Right lung (tissue), 2 donors: ENCODE measurements at regions not wholly inside any gene's neighbourhood (a gene's known extent, or its start where the extent isn't known, plus 50 kb on each side); places are given as distances from the start of the nearest gene placed in this dataset.
"Not testable (repeated sequence)": the region's sequence is repeated elsewhere in the genome, so short reads cannot be mapped to it uniquely, and the experiment has no call there.

Source experiments
- DNase-seq, 2 donors: peaks; one replicate each; pipeline ENCODE4 v3.0.0-alpha.2; 2013

GRCh38 chr7:106523482-106523881, 137.5 kb downstream of the CCDC71L start:
- no peak for DNase-seq

- no peak for DNase-seq
Observed at GRCh38 chr7:106522696-106523095, 138.3 kb downstream of the CCDC71L start.

GRCh38 chr7:106521541-106521940, 139.4 kb downstream of the CCDC71L start:
- DNase-seq = no peak

GRCh38 chr7:106520962-106521514, 139.9 kb downstream of the CCDC71L start:
- no peak for DNase-seq

- no peak for DNase-seq
Observed at GRCh38 chr7:106518967-106519366, 142.0 kb downstream of the CCDC71L start.

- no peak for DNase-seq
Observed at GRCh38 chr7:106518239-106518638, 142.7 kb downstream of the CCDC71L start.

- DNase-seq = no peak
Observed at GRCh38 chr7:106517508-106517907, 143.4 kb downstream of the CCDC71L start.

GRCh38 chr7:106515321-106515720, 145.6 kb downstream of the CCDC71L start:
- no peak for DNase-seq

GRCh38 chr7:106514881-106515280, 146.1 kb downstream of the CCDC71L start:
- DNase-seq = no peak

- no peak for DNase-seq
Observed at GRCh38 chr7:106512217-106512616, 148.7 kb downstream of the CCDC71L start.

GRCh38 chr7:106504645-106505044, 156.3 kb downstream of the CCDC71L start:
- no peak for DNase-seq

GRCh38 chr7:106504207-106504606, 156.8 kb downstream of the CCDC71L start:
- no peak for DNase-seq

- DNase-seq = no peak
Observed at GRCh38 chr7:106503626-106504025, 157.3 kb downstream of the CCDC71L start.

GRCh38 chr7:106501605-106502580, 159.1 kb downstream of the CCDC71L start:
- no peak for DNase-seq

- no peak for DNase-seq
Observed at GRCh38 chr7:106499897-106500296, 161.1 kb downstream of the CCDC71L start.

GRCh38 chr7:106498005-106498404, 163.0 kb downstream of the CCDC71L start:
- not testable (repeated sequence) for DNase-seq

GRCh38 chr7:106493041-106493731, 167.8 kb downstream of the CCDC71L start:
- no peak for DNase-seq

- no peak for DNase-seq
Observed at GRCh38 chr7:106488465-106488864, 172.5 kb downstream of the CCDC71L start.

- no peak for DNase-seq
Observed at GRCh38 chr7:106487892-106488291, 173.1 kb downstream of the CCDC71L start.

- DNase-seq = no peak
Observed at GRCh38 chr7:106486331-106486730, 174.6 kb downstream of the CCDC71L start.

- no peak for DNase-seq
Observed at GRCh38 chr7:106485919-106486318, 175.0 kb downstream of the CCDC71L start.

GRCh38 chr7:106485031-106485551, 175.9 kb downstream of the CCDC71L start:
- DNase-seq = no peak
